SIG-M5 treated with dmso at 0.1 percent for 504 hours (cell line): ENCODE measurements at regions not wholly inside any gene's neighbourhood (a gene's known extent, or its start where the extent isn't known, plus 50 kb on each side); places are given as distances from the start of the nearest gene placed in this dataset.
A peak's percentile ranks its signal among the peaks of the same experiment; 100 is the strongest.

Source experiments
- DNase-seq: peaks from one replicate; lab custom pipeline; 2025; ENCODE audit not compliant: unreplicated experiment; lab: John Stamatoyannopoulos, UW

DNA sequence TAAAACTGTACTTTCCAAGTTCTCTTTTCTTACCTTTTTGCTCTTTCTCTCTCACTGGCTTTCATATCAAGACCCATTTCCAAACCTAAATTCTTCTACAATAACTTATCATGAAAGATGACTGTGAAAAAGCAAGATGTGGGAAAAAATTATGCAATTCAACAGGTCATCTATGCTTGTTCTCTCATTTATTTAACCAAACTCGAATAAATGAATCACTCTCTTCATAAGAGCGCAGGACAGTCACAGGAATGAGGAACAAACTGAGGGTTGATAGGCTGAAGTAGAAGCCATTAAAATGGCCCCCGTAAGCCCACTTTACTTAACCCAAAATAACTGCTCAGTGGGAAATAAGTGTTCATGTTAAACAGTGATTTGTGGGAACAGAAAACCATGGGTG lies 1289.7 kb upstream of the SORCS1 start:
- no peak for DNase-seq

- DNase-seq = peak; percentile 2
Observed at GRCh38 chr10:108453166-108453565, 1288.7 kb upstream of the SORCS1 start.

- DNase-seq = no peak
Observed at GRCh38 chr10:108452533-108452932, 1288.0 kb upstream of the SORCS1 start.

- no peak for DNase-seq
Observed at GRCh38 chr10:108450280-108450679, 1285.8 kb upstream of the SORCS1 start.

DNA sequence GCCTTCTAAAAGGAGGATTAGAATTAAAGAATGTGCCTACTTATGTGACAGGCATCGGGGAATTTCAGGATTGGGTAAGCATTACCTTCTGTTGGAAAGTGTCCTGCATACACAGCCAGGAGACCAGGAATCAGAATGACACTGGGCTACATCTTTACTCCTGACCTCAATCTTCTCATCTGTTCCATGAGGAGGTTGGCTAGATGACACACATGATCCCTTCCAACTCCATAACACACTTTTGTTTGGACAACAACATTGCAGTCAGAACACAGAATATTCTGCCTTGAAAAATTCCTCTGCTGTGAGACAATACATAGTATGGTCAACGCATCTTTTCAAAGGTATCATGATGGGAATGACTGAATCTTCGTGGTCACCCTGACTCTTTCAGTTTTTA lies 1281.2 kb upstream of the SORCS1 start:
- DNase-seq = no peak

DNA sequence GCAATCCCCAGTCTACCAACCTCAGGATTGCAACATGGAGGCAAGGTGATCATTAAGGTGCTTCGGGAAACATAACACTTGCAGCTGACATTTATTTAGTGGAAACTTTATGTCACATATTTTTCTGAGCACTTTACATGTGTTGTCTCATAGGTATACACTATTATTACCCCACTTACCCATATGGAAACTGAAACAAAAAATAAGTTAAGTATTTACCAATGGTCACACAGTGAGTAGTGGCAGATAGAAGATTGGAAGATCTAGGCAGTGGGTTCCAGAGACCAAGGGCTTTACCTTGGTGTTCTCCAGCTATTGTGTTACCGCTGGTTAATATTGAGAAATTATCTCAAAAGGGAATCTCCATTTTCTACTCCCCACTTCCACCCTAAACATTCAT lies 1279.1 kb upstream of the SORCS1 start:
- DNase-seq = no peak

DNA sequence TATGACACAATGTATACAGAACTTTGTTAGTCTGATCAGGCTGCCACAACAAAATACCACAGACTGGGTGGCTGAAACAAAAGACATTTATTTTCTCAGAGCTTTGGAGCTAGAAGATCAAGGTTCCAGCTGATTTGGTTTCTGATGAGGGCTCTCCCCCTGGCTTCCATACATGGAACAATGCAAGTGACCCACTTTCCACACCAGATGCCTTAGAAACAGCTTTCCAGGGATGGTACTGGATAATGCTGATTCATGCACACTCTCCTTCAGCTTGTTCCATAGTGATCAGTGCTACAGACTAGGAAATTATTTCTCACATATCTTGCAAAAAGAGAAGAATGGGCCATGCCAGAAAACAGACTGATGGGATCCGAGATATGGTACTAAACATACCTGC lies 1274.9 kb upstream of the SORCS1 start:
- no peak for DNase-seq

GRCh38 chr10:108436096-108436495 lies 1271.6 kb upstream of the SORCS1 start:
- DNase-seq = no peak

DNA sequence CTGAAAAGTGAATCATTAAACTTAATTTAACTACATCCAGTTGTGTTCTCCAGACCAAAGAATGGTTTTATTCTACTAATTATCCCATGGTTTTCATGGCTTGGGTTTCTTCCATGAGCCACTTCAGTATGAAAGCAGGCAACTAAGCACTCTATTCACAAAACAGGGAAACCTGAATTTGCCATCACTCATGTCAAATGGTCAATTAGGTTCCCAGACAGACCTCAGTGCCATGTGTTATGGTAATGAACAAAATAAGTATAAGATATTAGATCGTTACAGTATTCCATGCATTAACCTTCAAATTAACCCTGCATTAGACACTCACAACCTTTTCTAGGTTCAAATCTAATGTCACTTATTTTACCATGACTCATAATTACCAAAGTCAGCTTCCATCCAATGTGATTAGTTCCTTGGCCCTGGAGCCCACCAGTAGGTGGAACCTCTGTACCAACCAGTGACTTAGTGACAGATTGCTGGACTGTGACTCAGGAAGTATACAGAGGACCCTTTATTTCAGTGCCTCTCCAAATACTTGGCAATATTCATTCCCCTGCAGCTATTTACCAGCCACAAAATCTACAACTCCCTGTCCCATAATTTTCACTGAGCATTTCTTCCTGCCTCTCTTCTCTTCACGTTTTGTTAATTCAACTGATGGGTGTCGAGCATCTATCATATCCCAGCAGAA lies 1270.2 kb upstream of the SORCS1 start:
- no peak for DNase-seq

- no peak for DNase-seq
Observed at GRCh38 chr10:108427146-108427545, 1262.6 kb upstream of the SORCS1 start.

GRCh38 chr10:108425283-108425964 lies 1260.9 kb upstream of the SORCS1 start:
- DNase-seq = no peak

- no peak for DNase-seq
Observed at GRCh38 chr10:108424656-108425055, 1260.2 kb upstream of the SORCS1 start.

DNA sequence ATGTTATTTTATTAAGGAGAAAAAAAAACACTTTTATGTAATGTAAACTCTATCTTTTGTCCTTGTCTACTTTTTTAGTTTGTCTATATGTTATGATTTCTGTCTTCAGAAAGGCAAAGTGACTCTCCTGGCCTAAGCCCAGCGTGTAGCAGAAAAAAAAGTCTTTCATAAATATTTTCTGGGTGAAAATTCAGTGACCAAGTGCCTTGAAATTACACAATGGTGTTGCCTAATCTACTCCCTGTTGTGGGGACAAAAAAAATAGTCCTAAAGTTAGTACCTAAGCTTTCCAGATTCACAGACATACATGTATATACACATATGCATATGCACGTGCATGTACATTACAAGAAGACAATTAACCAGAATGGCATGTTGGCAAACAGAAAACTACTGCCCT lies 1257.8 kb upstream of the SORCS1 start:
- no peak for DNase-seq

GRCh38 chr10:108421266-108421665 lies 1256.8 kb upstream of the SORCS1 start:
- no peak for DNase-seq

GRCh38 chr10:108413954-108414353 lies 1249.4 kb upstream of the SORCS1 start:
- no peak for DNase-seq

DNA sequence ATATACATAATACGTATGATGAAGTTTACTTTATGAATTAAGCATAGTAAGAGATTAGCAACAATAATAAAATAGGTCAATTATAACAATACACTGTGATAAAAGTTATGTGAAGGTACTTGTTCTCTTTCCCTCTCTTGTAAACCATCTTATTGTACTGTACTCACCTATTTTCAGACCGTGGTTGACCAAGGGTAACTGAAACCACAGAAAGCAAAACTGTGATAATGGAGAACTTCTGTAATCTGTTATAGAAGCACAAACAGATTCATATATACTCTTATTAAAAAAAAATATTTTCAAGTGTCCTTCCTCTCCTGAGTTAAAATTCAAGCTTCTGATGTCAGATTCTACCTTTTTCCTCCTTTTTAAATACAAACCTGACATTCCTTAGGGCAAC lies 1247.8 kb upstream of the SORCS1 start:
- DNase-seq = no peak

- no peak for DNase-seq
Observed at GRCh38 chr10:108411894-108412293, 1247.4 kb upstream of the SORCS1 start.

GRCh38 chr10:108411206-108411605 lies 1246.7 kb upstream of the SORCS1 start:
- DNase-seq = no peak

GRCh38 chr10:108410236-108410635 lies 1245.7 kb upstream of the SORCS1 start:
- no peak for DNase-seq

GRCh38 chr10:108409306-108409705 lies 1244.8 kb upstream of the SORCS1 start:
- DNase-seq = no peak

- no peak for DNase-seq
Observed at GRCh38 chr10:108404155-108404554, 1239.6 kb upstream of the SORCS1 start.

DNA sequence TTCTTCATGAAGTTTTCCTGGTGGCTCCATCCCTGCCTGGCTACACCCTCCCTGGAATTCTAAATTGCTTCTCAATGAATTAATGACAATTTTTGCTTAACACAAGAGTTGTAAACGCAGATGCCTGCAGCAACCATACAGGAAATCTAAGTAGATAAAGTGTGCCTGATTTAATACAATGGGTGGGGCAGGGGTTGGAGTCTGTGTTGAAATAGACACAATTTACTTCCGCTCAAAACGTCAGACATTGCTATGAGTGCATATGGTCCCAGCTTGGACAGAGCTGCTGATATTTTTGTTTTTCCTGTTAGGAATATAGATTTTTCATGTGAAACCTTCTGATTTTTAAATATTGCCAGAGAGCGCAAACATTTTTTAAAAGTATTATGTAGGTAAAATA lies 1235.0 kb upstream of the SORCS1 start:
- DNase-seq = no peak

- no peak for DNase-seq
Observed at GRCh38 chr10:108393089-108393488, 1228.6 kb upstream of the SORCS1 start.
